Body of pancreas (tissue), 4 donors: ENCODE measurements at regions not wholly inside any gene's neighbourhood (a gene's known extent, or its start where the extent isn't known, plus 50 kb on each side); places are given as distances from the start of the nearest gene placed in this dataset.

Experiments used
- POLR2A ChIP-seq, 3 donors: fragments of 450-650 bp; IDR thresholded peaks; one replicate each; pipeline ENCODE4 v1.6.1; 2016; ENCODE audit warnings: antibody characterized with exemption in 3 of 3, mild to moderate bottlenecking in 2 of 3
- TF ChIP-seq, protein P1 (sequence below), 7 experiments: fragments of 450-650 bp in 4 of 7; fragments of 200-600 bp in 3 of 7; sonication (generic) in 3 of 7; IDR thresholded peaks; one replicate each; pipeline ENCODE4 v1.5.1; 2016 to 2019; ENCODE audit warnings: antibody characterized with exemption in 7 of 7

DNA sequence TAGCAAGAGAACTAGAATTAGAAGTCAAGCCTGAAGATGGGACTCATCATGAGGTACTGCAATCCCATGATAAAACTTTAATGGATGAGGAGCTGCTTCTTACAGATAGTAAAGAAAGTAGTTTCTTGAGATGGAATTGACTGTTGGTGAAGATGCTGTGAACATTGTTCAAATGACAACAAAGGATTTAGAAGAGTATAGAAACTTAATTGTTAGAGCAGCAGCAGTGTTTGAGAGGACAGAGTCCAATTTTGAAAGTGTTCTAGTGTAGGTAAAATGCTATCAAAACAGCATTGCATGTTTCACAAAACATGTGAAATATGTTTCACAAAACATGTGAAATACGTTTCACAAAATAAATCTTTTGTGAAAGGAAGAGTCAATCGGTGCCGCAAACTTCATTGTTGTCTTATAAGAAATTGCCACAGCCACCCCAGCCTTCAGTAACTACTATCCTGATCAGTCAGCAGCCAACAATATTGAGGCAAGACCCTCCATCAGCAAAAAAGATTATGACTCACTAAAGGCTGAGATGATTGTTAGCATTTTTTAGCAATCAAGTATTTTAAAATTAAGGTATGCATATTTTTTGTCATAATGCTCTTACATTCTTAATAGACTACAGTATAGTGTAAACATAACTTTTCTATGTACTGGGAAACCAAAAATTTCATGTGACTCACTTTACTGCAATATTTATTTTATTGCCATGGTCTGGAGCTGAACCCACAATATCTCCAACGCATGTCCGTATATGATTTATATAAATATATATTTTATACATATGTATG is 173.4 kb upstream of the BMP4 start:
- TF ChIP-seq POLR2A (IDR thresholded peaks at IDR 0.05), result no peak
- TF ChIP-seq, protein P1, sequence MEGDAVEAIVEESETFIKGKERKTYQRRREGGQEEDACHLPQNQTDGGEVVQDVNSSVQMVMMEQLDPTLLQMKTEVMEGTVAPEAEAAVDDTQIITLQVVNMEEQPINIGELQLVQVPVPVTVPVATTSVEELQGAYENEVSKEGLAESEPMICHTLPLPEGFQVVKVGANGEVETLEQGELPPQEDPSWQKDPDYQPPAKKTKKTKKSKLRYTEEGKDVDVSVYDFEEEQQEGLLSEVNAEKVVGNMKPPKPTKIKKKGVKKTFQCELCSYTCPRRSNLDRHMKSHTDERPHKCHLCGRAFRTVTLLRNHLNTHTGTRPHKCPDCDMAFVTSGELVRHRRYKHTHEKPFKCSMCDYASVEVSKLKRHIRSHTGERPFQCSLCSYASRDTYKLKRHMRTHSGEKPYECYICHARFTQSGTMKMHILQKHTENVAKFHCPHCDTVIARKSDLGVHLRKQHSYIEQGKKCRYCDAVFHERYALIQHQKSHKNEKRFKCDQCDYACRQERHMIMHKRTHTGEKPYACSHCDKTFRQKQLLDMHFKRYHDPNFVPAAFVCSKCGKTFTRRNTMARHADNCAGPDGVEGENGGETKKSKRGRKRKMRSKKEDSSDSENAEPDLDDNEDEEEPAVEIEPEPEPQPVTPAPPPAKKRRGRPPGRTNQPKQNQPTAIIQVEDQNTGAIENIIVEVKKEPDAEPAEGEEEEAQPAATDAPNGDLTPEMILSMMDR (IDR thresholded peaks at IDR 0.05), result no peak
